Liver (tissue), 8 donors: ENCODE measurements at regions not wholly inside any gene's neighbourhood (a gene's known extent, or its start where the extent isn't known, plus 50 kb on each side); places are given as distances from the start of the nearest gene placed in this dataset.

Experiments used
- DNase-seq: peaks from one replicate; pipeline ENCODE4 v3.0.0-alpha.2; 2017; ENCODE audit warnings: low spot score
- H3K27ac ChIP-seq, 2 donors: one replicate each; pipeline ENCODE4 v1.7.0; 2013; ENCODE audit warnings: inconsistent platforms in 2 of 2, low read length in 2 of 2, control low read depth in 1 of 2, low read depth in 1 of 2, mild to moderate bottlenecking in 1 of 2
- H3K27me3 ChIP-seq, 4 donors: one replicate each; pipeline versions ENCODE4 v1.6.1 to v1.7.0; 2013; ENCODE audit warnings: low read length in 3 of 4, inconsistent platforms in 1 of 4, mild to moderate bottlenecking in 1 of 4, moderate library complexity in 1 of 4; ENCODE audit not compliant: control insufficient read depth in 4 of 4, insufficient read depth in 4 of 4
- H3K36me3 ChIP-seq, 4 donors: one replicate each; pipeline versions ENCODE4 v1.6.1 to v1.7.0; 2013; ENCODE audit warnings: low read length in 3 of 4, mild to moderate bottlenecking in 3 of 4, low read depth in 1 of 4, moderate library complexity in 1 of 4; ENCODE audit not compliant: control insufficient read depth in 4 of 4, insufficient read depth in 3 of 4
- H3K4me1 ChIP-seq, 4 donors: one replicate each; pipeline versions ENCODE4 v1.6.1 to v1.7.0; 2013; ENCODE audit warnings: low read length in 3 of 4, mild to moderate bottlenecking in 3 of 4, moderate library complexity in 1 of 4; ENCODE audit not compliant: control insufficient read depth in 4 of 4, insufficient read depth in 4 of 4
- H3K4me3 ChIP-seq, 3 donors: one replicate each; pipeline versions ENCODE4 v1.6.1 to v1.7.0; 2013; ENCODE audit warnings: low read length in 3 of 3, control low read depth in 1 of 3, low read depth in 1 of 3, mild to moderate bottlenecking in 1 of 3
- H3K9ac ChIP-seq, 2 donors: one replicate each; pipeline ENCODE4 v1.7.0; 2013; ENCODE audit warnings: low read length in 2 of 2, mild to moderate bottlenecking in 2 of 2, moderate library complexity in 2 of 2, control low read depth in 1 of 2, low read depth in 1 of 2
- H3K9me3 ChIP-seq, 4 donors: one replicate each; pipeline versions ENCODE4 v1.6.1 to v1.7.0; 2013; ENCODE audit warnings: low read length in 3 of 4; ENCODE audit not compliant: control insufficient read depth in 4 of 4
- ATF3 ChIP-seq: IDR thresholded peaks from 2 replicates; pipeline ENCODE4 v1.6.1; 2016; ENCODE audit warnings: antibody characterized with exemption
- CTCF ChIP-seq: fragments of 150-350 bp; IDR thresholded peaks from 2 replicates; pipeline ENCODE4 v1.5.1; 2017; ENCODE audit warnings: improper control_type of control experiment, low read depth, low read length; ENCODE audit not compliant: missing input control
- EGR1 ChIP-seq, 2 donors: IDR thresholded peaks; 2 replicates each; pipeline ENCODE4 v1.6.1; 2016 to 2018; ENCODE audit warnings: antibody characterized with exemption in 2 of 2, low read depth in 2 of 2
- FOXA1 ChIP-seq: IDR thresholded peaks from 2 replicates; pipeline ENCODE4 v1.6.1; 2016; ENCODE audit warnings: antibody characterized with exemption
- FOXA2 ChIP-seq: IDR thresholded peaks from 2 replicates; pipeline ENCODE4 v1.6.1; 2016; ENCODE audit warnings: antibody characterized with exemption
- GABPA ChIP-seq, 2 donors: IDR thresholded peaks in 1 of 2; conservative IDR thresholded peaks in 1 of 2; 2 replicates each; pipeline ENCODE4 v1.6.1; 2016; ENCODE audit warnings: antibody characterized with exemption in 2 of 2, mild to moderate bottlenecking in 1 of 2, moderate library complexity in 1 of 2
- HNF4A ChIP-seq, 2 donors: conservative IDR thresholded peaks; 2 replicates each; pipeline ENCODE4 v1.6.1; 2016; ENCODE audit warnings: antibody characterized with exemption in 2 of 2, mild to moderate bottlenecking in 2 of 2
- HNF4G ChIP-seq: IDR thresholded peaks from 2 replicates; pipeline ENCODE4 v1.6.1; 2016; ENCODE audit warnings: antibody characterized with exemption
- JUND ChIP-seq, 2 donors: IDR thresholded peaks; 2 replicates each; pipeline ENCODE4 v1.6.1; 2016; ENCODE audit warnings: antibody characterized with exemption in 2 of 2
- MAX ChIP-seq: IDR thresholded peaks from 2 replicates; pipeline ENCODE4 v1.6.1; 2016; ENCODE audit warnings: antibody characterized with exemption
- NR2F2 ChIP-seq: IDR thresholded peaks from 2 replicates; pipeline ENCODE4 v1.6.1; 2016; ENCODE audit warnings: antibody characterized with exemption
- REST ChIP-seq: IDR thresholded peaks from 2 replicates; pipeline ENCODE4 v1.6.1; 2016; ENCODE audit warnings: antibody characterized with exemption, mild to moderate bottlenecking
- RXRA ChIP-seq, 2 donors: IDR thresholded peaks; 2 replicates each; pipeline ENCODE4 v1.6.1; 2017 to 2018; ENCODE audit warnings: antibody characterized with exemption in 2 of 2, mild to moderate bottlenecking in 1 of 2
- SP1 ChIP-seq: IDR thresholded peaks from 2 replicates; pipeline ENCODE4 v1.6.1; 2018; ENCODE audit warnings: antibody characterized with exemption, mild to moderate bottlenecking
- TAF1 ChIP-seq: conservative IDR thresholded peaks from 2 replicates; pipeline ENCODE4 v1.6.1; 2016; ENCODE audit warnings: antibody characterized with exemption, mild to moderate bottlenecking
- YY1 ChIP-seq: IDR thresholded peaks from 2 replicates; pipeline ENCODE4 v1.6.1; 2016; ENCODE audit warnings: antibody characterized with exemption, mild to moderate bottlenecking
- WGBS: extraction: QIAGEN DNeasy Blood & Tissue Kit; methylation state at CpG from one replicate; pipeline ENCODE4 v1.1.7; 2013; 5-methylcytosine and 5-hydroxymethylcytosine counted together
- TF ChIP-seq, protein P1 (sequence below): IDR thresholded peaks from 2 replicates; pipeline ENCODE4 v1.6.1; 2016; ENCODE audit warnings: antibody characterized with exemption
- donor health status: healthy.
- donor health status: healthy.
- donor health status: healthy.
- donor health status: healthy.
- donor health status: healthy.

DNA sequence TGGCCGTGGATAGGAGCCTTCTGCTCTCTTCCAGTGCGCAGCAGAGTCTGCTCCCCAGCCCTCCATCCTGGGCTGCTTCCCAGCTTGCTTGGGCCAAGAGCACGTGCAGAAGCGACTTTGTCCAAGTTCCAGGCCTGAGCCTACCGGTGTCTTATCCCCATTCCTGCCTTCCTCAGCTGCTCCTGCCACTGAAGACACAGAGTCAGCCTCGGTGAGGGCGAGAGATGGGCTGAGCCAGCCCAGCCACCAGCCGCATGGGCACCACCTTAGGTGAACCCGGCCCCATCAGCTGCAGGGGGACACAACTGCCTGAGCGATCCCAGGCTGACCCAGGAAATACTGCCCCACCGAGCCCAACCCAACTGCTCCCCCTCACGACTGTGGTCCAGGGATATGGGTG is 847.8 kb downstream of the TBC1D22A start:
- Histone ChIP-seq H3K9me3 (peaks cover 0 to 8% (median 4%) of the 10 kb centered on the region in 4 donors), H3K27me3 (peaks cover 0 to 5% (median 1%) of the 10 kb centered on the region in 4 donors), H3K9ac (no peak overlapping the region), H3K4me3 (no peak overlapping the region), H3K27ac (no peak overlapping the region), H3K4me1 (no peaks in the 10 kb centered on the region), H3K36me3 (no peaks in the 10 kb centered on the region)
- no peak for DNase-seq
- TF ChIP-seq TAF1 (no peak), RXRA (IDR thresholded peaks at IDR 0.05) (no peak), FOXA2 (no peak), HNF4G (no peak), FOXA1 (no peak), CTCF (no peak), EGR1 (IDR thresholded peaks at IDR 0.05; ENCODE audit: low read depth in 2 of 2) (no peak), MAX (no peak), YY1 (no peak), SP1 (no peak), GABPA (IDR thresholded peaks at IDR 0.05 in 1 of 2, conservative IDR thresholded peaks at IDR 0.05 in 1 of 2) (no peak), REST (no peak), ATF3 (no peak), JUND (IDR thresholded peaks at IDR 0.05) (no peak)
- TF ChIP-seq, protein P1, sequence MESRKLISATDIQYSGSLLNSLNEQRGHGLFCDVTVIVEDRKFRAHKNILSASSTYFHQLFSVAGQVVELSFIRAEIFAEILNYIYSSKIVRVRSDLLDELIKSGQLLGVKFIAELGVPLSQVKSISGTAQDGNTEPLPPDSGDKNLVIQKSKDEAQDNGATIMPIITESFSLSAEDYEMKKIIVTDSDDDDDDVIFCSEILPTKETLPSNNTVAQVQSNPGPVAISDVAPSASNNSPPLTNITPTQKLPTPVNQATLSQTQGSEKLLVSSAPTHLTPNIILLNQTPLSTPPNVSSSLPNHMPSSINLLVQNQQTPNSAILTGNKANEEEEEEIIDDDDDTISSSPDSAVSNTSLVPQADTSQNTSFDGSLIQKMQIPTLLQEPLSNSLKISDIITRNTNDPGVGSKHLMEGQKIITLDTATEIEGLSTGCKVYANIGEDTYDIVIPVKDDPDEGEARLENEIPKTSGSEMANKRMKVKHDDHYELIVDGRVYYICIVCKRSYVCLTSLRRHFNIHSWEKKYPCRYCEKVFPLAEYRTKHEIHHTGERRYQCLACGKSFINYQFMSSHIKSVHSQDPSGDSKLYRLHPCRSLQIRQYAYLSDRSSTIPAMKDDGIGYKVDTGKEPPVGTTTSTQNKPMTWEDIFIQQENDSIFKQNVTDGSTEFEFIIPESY, result no peak
- WGBS, result 87% methylated on average over 12 of the region's 12 CpGs

- Histone ChIP-seq H3K27me3 (peaks cover 0 to 5% (median 1%) of the 10 kb centered on the region in 4 donors), H3K27ac (no peak overlapping the region), H3K4me3 (no peak overlapping the region), H3K9ac (no peak overlapping the region), H3K36me3 (no peaks in the 10 kb centered on the region), H3K4me1 (no peaks in the 10 kb centered on the region), H3K9me3 (peaks cover 0 to 8% (median 4%) of the 10 kb centered on the region in 4 donors)
- no peak for DNase-seq
- 66% methylated on average over 13 of the region's 13 CpGs for WGBS
- no peak for TF ChIP-seq HNF4A (conservative IDR thresholded peaks at IDR 0.05)
- no peak for TF ChIP-seq CTCF
- no peak for TF ChIP-seq NR2F2
- no peak for TF ChIP-seq YY1
- TF ChIP-seq, protein P1, result no peak
- no peak for TF ChIP-seq GABPA (IDR thresholded peaks at IDR 0.05 in 1 of 2, conservative IDR thresholded peaks at IDR 0.05 in 1 of 2)
- TF ChIP-seq EGR1 (IDR thresholded peaks at IDR 0.05; ENCODE audit: low read depth in 2 of 2), result no peak
- no peak for TF ChIP-seq RXRA (IDR thresholded peaks at IDR 0.05)
- no peak for TF ChIP-seq JUND (IDR thresholded peaks at IDR 0.05)
- no peak for TF ChIP-seq MAX
- TF ChIP-seq FOXA1, result no peak
- TF ChIP-seq TAF1, result no peak
- no peak for TF ChIP-seq HNF4G
- TF ChIP-seq SP1, result no peak
Observed at GRCh38 chr22:47609653-47610052, 847.2 kb downstream of the TBC1D22A start.
